ENCODE measurements at regions not wholly inside any gene's neighbourhood (a gene's known extent, or its start where the extent isn't known, plus 50 kb on each side); places are given as distances from the start of the nearest gene placed in this dataset.

- TF ChIP-seq ZNF184 (tag by site-specific recombination; IDR thresholded peaks at IDR 0.05) (no peak), ZNF292 (tag by site-specific recombination; IDR thresholded peaks at IDR 0.05; ENCODE audit: borderline replicate concordance, low read depth) (no peak), ZNF518A (tag by site-specific recombination; conservative IDR thresholded peaks at IDR 0.05; ENCODE audit: low read depth) (no peak), ZSCAN18 (tag by site-specific recombination; IDR thresholded peaks at IDR 0.05) (no peak), CTCF (tag by site-specific recombination; IDR thresholded peaks at IDR 0.05) (no peak)
Observed at GRCh38 chr7:91710881-91711280, 169.6 kb downstream of the MTERF1 start.
